ENCODE measurements at regions not wholly inside any gene's neighbourhood (a gene's known extent, or its start where the extent isn't known, plus 50 kb on each side); places are given as distances from the start of the nearest gene placed in this dataset.

DNA sequence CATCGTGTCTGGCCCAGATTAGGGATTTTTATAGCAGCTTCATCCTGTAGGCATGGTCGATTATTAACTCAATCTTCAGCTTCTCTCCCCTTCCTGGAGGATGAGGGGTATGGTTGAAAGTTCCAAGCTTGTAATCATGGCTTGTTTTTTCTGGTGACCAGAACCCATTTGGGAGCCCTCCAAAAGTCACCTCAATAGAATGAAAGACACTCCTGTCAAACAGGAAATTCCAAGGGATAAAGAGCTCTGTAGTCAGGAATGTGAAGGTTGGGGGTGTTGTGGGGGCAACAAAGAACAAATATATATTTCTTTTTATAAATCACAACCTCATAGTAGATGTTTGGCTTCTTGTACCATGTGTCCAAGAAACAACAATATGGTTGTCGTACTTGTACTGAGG lies 212.7 kb upstream of the ESRRG start:
- no peak overlapping the region for H3K4me3 ChIP-seq (ENCODE audit: low read length in 2 of 2)
- H3K4me1 ChIP-seq (ENCODE audit: control insufficient read depth in 1 of 2, insufficient read depth in 2 of 2, low read length in 2 of 2): no peaks in the 10 kb centered on the region
- ATAC-seq (ENCODE audit: low FRiP score): no peak
- H3K9me3 ChIP-seq (ENCODE audit: control insufficient read depth, low read length): no peaks in the 10 kb centered on the region
- H3K27me3 ChIP-seq (ENCODE audit: control insufficient read depth in 1 of 2, insufficient read depth in 2 of 2, low read length in 1 of 2): no peaks in the 10 kb centered on the region
- WGBS, 2 donors: 77 to 85% methylated on average over 3 of the region's 3 CpGs
- H3K27ac ChIP-seq (ENCODE audit: low read depth in 1 of 2, low read length in 2 of 2): no peak overlapping the region
- intact Hi-C loops (cut with DNase I): no loop called here
- no peak for DNase-seq
- no peaks in the 10 kb centered on the region for H3K36me3 ChIP-seq (ENCODE audit: control insufficient read depth in 1 of 2, insufficient read depth in 2 of 2, low read length in 1 of 2)

DNA sequence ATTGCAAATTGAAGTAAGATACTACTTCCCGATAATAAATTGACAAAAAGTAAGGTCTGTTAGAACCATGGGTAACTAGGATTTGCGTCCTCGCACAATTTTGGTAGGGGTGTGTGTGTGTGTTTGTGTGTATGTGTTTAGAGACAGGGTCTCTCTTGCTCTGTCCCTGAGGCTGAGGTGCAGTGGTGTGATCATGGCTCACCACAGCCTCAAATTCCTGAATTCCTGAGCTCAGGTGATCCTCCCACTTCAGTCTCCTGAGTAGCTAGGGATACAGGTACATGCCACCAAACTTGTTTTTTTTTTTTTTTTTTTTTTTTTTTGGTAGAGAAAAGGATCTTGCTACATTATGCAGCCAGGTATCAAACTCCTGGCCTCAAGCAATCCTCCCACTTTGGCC lies 209.2 kb upstream of the ESRRG start:
- H3K4me3 ChIP-seq (ENCODE audit: low read length in 2 of 2): no peak overlapping the region
- intact Hi-C loops (cut with DNase I): no loop called here
- H3K27ac ChIP-seq (ENCODE audit: low read depth in 1 of 2, low read length in 2 of 2): no peak overlapping the region
- no peaks in the 10 kb centered on the region for H3K9me3 ChIP-seq (ENCODE audit: control insufficient read depth, low read length)
- no peaks in the 10 kb centered on the region for H3K36me3 ChIP-seq (ENCODE audit: control insufficient read depth in 1 of 2, insufficient read depth in 2 of 2, low read length in 1 of 2)
- no peaks in the 10 kb centered on the region for H3K4me1 ChIP-seq (ENCODE audit: control insufficient read depth in 1 of 2, insufficient read depth in 2 of 2, low read length in 2 of 2)
- DNase-seq (no peak), ATAC-seq (ENCODE audit: low FRiP score) (no peak)
- 96 to 97% methylated on average over 3 of the region's 3 CpGs for WGBS, 2 donors
- H3K27me3 ChIP-seq (ENCODE audit: control insufficient read depth in 1 of 2, insufficient read depth in 2 of 2, low read length in 1 of 2): peaks cover 0 to 1% of the 10 kb centered on the region in 2 donors

DNA sequence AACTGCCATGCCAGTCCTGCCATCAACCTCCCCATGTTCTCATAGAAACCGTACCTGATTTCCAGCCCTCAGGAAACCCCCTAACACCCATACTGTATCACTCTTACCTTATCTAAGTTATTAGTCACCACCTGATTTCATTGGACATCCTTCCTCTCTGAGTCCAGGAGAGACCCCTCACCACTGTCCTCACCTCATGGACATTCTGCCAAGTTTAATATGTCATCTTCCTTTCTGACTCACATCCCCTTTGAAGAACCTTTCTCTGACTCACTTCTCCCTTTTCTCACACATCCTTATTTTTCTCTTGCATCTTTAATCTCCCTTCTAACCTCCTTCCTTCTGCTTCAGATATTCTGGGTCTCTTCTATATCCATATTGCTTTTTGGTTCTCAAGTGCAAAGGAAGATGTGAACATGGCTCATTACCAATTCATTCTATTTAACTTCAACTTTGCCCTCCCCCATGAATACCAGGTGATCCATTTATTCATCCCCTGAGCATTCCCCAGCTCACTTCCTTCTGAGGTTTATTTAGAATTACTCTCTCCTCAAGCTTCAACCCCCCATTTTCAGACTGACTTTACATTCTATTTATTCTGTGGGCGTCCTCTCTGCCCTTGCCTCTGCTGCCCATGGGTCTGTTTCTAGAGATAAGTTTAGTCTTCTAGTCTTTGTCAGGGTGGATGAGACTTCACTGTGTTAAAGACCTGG lies 206.8 kb upstream of the ESRRG start:
- DNase-seq (no peak), ATAC-seq (ENCODE audit: low FRiP score) (no peak)
- 67 to 74% methylated on average over 2 of the region's 2 CpGs for WGBS, 2 donors
- intact Hi-C loops (cut with DNase I): no loop called here
- Histone ChIP-seq H3K9me3 (ENCODE audit: control insufficient read depth, low read length) (no peaks in the 10 kb centered on the region), H3K36me3 (ENCODE audit: control insufficient read depth in 1 of 2, insufficient read depth in 2 of 2, low read length in 1 of 2) (no peaks in the 10 kb centered on the region), H3K27me3 (ENCODE audit: control insufficient read depth in 1 of 2, insufficient read depth in 2 of 2, low read length in 1 of 2) (peaks cover 0 to 1% of the 10 kb centered on the region in 2 donors), H3K4me3 (ENCODE audit: low read length in 2 of 2) (no peak overlapping the region), H3K4me1 (ENCODE audit: control insufficient read depth in 1 of 2, insufficient read depth in 2 of 2, low read length in 2 of 2) (no peaks in the 10 kb centered on the region), H3K27ac (ENCODE audit: low read depth in 1 of 2, low read length in 2 of 2) (no peak overlapping the region)

DNA sequence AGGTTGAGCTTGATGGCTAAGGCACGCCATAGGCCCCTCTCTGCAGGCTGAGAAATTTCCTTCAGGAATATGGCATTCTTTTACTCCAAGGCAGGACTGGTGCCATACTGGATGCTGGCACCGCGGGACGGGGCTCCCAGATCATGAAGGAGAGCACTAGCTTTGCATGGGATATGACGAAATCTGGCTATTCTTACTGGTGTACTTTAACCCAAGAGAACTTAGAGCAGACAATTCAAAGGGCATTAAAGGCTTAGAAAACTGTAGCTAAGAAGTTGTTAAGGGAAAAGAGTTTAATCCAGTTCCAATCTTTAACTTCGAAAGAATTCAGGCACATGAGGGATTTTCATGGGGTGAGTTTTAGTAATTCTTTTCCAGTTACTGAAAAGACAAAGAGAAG lies 204.4 kb upstream of the ESRRG start:
- no peaks in the 10 kb centered on the region for H3K9me3 ChIP-seq (ENCODE audit: control insufficient read depth, low read length)

DNA sequence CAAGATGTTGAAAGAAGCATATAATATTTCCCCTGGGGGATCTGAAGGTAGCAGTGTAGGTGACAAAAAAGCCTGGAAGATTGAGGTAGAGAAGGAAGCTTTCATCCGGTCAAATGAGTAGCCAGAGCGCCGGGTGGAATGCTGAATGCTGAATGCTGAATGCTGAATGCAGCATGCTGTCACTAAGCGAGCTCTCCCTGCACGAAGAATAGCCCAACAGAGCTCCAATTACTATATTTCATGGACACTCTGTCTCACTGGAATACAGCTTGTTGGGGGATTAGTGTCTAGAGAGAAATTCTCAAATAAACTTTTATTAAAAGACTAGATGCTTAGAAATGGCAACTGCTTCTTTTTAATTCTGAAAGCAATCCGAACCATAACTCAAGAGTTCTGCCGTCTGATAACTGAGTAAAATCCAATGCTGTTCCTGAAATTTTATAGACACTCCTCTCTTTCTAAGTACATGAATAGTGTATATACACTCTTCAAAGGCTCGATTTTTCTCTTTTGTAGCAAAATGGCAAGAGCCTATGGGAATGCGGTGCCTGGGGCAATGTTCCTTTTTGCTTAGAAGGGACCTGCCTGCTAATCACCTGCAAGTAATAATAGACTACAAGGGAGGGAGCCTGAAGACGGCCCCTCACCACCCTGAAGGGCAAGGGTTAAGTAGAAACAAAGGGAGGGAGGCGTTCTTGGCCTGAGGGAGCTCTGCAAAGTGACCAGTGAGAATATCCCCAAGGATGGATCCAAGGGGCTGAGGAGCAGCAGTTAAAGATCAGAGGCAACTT lies 203.7 kb upstream of the ESRRG start:
- ATAC-seq (ENCODE audit: low FRiP score) (no peak), DNase-seq (no peak)
- H3K4me3 ChIP-seq (ENCODE audit: low read length in 2 of 2): no peak overlapping the region
- H3K4me1 ChIP-seq (ENCODE audit: control insufficient read depth in 1 of 2, insufficient read depth in 2 of 2, low read length in 2 of 2): no peaks in the 10 kb centered on the region
- 39 to 43% methylated on average over 11 of the region's 11 CpGs for WGBS, 2 donors
- H3K27me3 ChIP-seq (ENCODE audit: control insufficient read depth in 1 of 2, insufficient read depth in 2 of 2, low read length in 1 of 2): peaks cover 0 to 1% of the 10 kb centered on the region in 2 donors
- no peaks in the 10 kb centered on the region for H3K36me3 ChIP-seq (ENCODE audit: control insufficient read depth in 1 of 2, insufficient read depth in 2 of 2, low read length in 1 of 2)
- intact Hi-C loops (cut with DNase I): no loop called here
- H3K27ac ChIP-seq (ENCODE audit: low read depth in 1 of 2, low read length in 2 of 2): no peak overlapping the region
- no peaks in the 10 kb centered on the region for H3K9me3 ChIP-seq (ENCODE audit: control insufficient read depth, low read length)

More for the DNA sequence above, 204.4 kb upstream of the ESRRG start:
- no peak for DNase-seq
- peaks cover 0 to 1% of the 10 kb centered on the region in 2 donors for H3K27me3 ChIP-seq (ENCODE audit: control insufficient read depth in 1 of 2, insufficient read depth in 2 of 2, low read length in 1 of 2)
- H3K4me3 ChIP-seq (ENCODE audit: low read length in 2 of 2): no peak overlapping the region
- WGBS, 2 donors: 86 to 92% methylated on average over 6 of the region's 6 CpGs
- intact Hi-C loops (cut with DNase I): no loop called here
- H3K36me3 ChIP-seq (ENCODE audit: control insufficient read depth in 1 of 2, insufficient read depth in 2 of 2, low read length in 1 of 2): no peaks in the 10 kb centered on the region
- no peak for ATAC-seq (ENCODE audit: low FRiP score)
- no peaks in the 10 kb centered on the region for H3K4me1 ChIP-seq (ENCODE audit: control insufficient read depth in 1 of 2, insufficient read depth in 2 of 2, low read length in 2 of 2)
- no peak overlapping the region for H3K27ac ChIP-seq (ENCODE audit: low read depth in 1 of 2, low read length in 2 of 2)

DNA sequence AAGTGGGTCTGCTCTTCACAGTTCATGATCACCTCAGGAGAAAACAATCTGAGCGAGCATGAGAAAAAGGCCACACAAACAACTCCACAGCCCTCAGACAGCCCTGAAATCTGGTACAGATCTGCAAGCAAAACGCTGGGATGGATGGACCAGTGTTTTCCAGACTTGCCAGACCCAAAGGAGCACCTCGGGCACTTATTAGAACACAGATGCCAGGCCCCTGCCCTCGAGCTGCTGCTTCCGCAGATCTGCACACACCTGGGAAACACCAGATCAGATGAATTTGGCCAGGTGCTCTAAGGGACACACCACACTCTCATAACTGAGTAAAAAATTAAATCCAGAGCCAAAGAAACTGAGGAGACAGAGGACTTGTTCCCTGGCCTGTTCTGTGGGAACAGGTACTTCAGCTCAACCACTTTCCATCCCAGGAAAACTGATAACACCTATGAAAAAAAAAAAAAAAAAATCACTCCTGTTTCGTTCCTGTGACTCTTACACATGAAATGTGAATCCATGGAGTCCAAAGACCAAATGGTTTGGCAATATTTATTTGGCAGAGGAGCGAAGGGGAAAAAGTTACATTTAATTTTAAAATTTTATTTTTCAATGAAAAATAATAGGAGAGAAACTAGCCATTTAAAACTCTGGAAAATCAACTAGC lies 202.9 kb upstream of the ESRRG start:
- Histone ChIP-seq H3K27me3 (ENCODE audit: control insufficient read depth in 1 of 2, insufficient read depth in 2 of 2, low read length in 1 of 2) (peaks cover 0 to 1% of the 10 kb centered on the region in 2 donors), H3K4me1 (ENCODE audit: control insufficient read depth in 1 of 2, insufficient read depth in 2 of 2, low read length in 2 of 2) (no peaks in the 10 kb centered on the region), H3K9me3 (ENCODE audit: control insufficient read depth, low read length) (no peaks in the 10 kb centered on the region), H3K4me3 (ENCODE audit: low read length in 2 of 2) (no peak overlapping the region), H3K27ac (ENCODE audit: low read depth in 1 of 2, low read length in 2 of 2) (no peak overlapping the region), H3K36me3 (ENCODE audit: control insufficient read depth in 1 of 2, insufficient read depth in 2 of 2, low read length in 1 of 2) (no peaks in the 10 kb centered on the region)
- ATAC-seq (ENCODE audit: low FRiP score) (no peak), DNase-seq (no peak)
- intact Hi-C loops (cut with DNase I): no loop called here
- 80 to 81% methylated on average over 7 of the region's 7 CpGs for WGBS, 2 donors

DNA sequence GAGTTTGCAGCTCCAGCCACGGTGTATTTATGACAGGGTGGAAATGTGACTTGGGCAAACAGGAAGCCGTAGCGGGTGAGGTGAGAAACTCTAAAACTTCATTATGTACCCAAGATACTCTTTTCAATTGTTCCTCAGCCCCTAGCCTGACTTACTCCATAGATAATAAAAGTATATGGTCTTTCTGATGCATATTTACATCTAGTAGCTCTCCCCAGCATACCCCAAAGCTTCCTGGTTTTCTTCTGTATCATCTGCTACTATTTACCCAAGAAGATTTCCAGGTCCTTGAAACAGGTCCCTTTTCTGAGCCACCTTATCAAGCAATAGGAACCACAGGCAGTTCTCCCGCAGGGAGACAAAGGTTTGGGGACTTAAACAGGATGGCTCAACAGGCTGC lies 201.5 kb upstream of the ESRRG start:
- WGBS, 2 donors: 69 to 72% methylated on average over 4 of the region's 4 CpGs
- no peaks in the 10 kb centered on the region for H3K36me3 ChIP-seq (ENCODE audit: control insufficient read depth in 1 of 2, insufficient read depth in 2 of 2, low read length in 1 of 2)
- intact Hi-C loops (cut with DNase I): no loop called here
- H3K4me3 ChIP-seq (ENCODE audit: low read length in 2 of 2): no peak overlapping the region
- DNase-seq: no peak
- ATAC-seq (ENCODE audit: low FRiP score): no peak
- no peaks in the 10 kb centered on the region for H3K4me1 ChIP-seq (ENCODE audit: control insufficient read depth in 1 of 2, insufficient read depth in 2 of 2, low read length in 2 of 2)
- H3K27me3 ChIP-seq (ENCODE audit: control insufficient read depth in 1 of 2, insufficient read depth in 2 of 2, low read length in 1 of 2): peaks cover 0 to 1% of the 10 kb centered on the region in 2 donors
- H3K9me3 ChIP-seq (ENCODE audit: control insufficient read depth, low read length): no peaks in the 10 kb centered on the region
- H3K27ac ChIP-seq (ENCODE audit: low read depth in 1 of 2, low read length in 2 of 2): no peak overlapping the region

DNA sequence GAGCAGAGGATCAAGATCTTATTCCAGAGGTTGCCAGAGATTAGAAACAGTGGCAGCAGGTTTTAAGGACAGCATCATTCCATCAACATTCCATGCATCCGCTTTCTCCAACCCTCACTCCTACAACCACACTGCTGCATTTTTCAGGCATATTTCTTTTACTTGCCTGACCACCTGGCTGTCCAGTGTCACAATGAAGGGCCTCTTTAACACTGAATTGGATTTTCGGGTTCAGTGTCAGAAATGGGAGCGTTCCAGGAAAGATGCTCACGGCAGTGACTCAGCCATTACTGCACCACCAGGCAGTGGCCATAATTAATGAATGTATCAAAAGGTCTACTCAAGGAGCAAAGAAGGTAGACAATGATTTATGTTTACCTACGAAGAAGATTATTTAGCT lies 200.4 kb upstream of the ESRRG start:
- WGBS, 2 donors: 83 to 84% methylated on average over 5 of the region's 5 CpGs
- Histone ChIP-seq H3K4me3 (ENCODE audit: low read length in 2 of 2) (no peak overlapping the region), H3K36me3 (ENCODE audit: control insufficient read depth in 1 of 2, insufficient read depth in 2 of 2, low read length in 1 of 2) (no peaks in the 10 kb centered on the region), H3K27me3 (ENCODE audit: control insufficient read depth in 1 of 2, insufficient read depth in 2 of 2, low read length in 1 of 2) (peaks cover 0 to 1% of the 10 kb centered on the region in 2 donors), H3K9me3 (ENCODE audit: control insufficient read depth, low read length) (no peaks in the 10 kb centered on the region), H3K4me1 (ENCODE audit: control insufficient read depth in 1 of 2, insufficient read depth in 2 of 2, low read length in 2 of 2) (no peaks in the 10 kb centered on the region), H3K27ac (ENCODE audit: low read depth in 1 of 2, low read length in 2 of 2) (no peak overlapping the region)
- no peak for ATAC-seq (ENCODE audit: low FRiP score)
- no peak for DNase-seq
- intact Hi-C loops (cut with DNase I): no loop called here

Measured in aorta (tissue), 5 donors.